HepG2 (cell line): ENCODE measurements at regions not wholly inside any gene's neighbourhood (a gene's known extent, or its start where the extent isn't known, plus 50 kb on each side); places are given as distances from the start of the nearest gene placed in this dataset.

Source experiments
- EHMT2 ChIP-seq: fragments of 200-600 bp; sonication (generic); IDR thresholded peaks from 2 replicates; pipeline ENCODE4 v1.7.0; 2017; ENCODE audit warnings: antibody characterized with exemption, low read depth, low read length, borderline replicate concordance
- POLR2A ChIP-seq, 2 experiments: IDR thresholded peaks; 2 replicates each; pipeline ENCODE4 v1.6.1; 2011; ENCODE audit warnings: low read depth in 2 of 2, low read length in 2 of 2, mild to moderate bottlenecking in 1 of 2, moderate library complexity in 1 of 2; ENCODE audit not compliant: insufficient read depth in 1 of 2
- RAD21 ChIP-seq: fragments of 450-650 bp; formaldehyde crosslinking; IDR thresholded peaks from 2 replicates; pipeline ENCODE4 v1.5.0; 2020; ENCODE audit warnings: mild to moderate bottlenecking
- RXRA ChIP-seq: sonication (generic); formaldehyde crosslinking; IDR thresholded peaks from 2 replicates; pipeline ENCODE4 v1.5.1; 2020; ENCODE audit warnings: missing genetic modification reagents
- TF ChIP-seq, protein P1 (sequence below): sonication (generic); formaldehyde crosslinking; IDR thresholded peaks from 2 replicates; pipeline ENCODE4 v1.5.0; 2020; ENCODE audit warnings: mild to moderate bottlenecking, missing genetic modification reagents, moderate library complexity

DNA sequence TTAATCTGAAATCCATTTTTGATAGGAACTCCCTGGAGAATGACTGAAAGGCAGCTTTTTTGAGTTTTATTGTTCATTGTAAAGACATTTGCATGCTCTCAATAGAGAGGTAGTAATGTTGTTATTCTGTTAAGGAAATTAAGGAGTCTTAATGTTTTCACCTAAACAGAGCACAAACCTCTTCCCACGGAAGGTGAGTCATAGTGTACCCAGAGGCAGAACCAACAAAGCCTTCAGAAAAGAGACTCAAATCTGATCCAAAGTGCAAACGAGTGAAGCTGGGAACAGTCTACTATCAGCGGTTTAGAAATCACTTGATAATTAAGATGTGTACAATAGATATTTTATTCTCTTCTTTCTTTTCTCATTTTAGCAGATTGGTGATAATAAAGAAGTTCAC, 470.5 kb downstream of the PLK2 start:
- no peak for TF ChIP-seq RAD21
- no peak for TF ChIP-seq POLR2A (IDR thresholded peaks at IDR 0.05; ENCODE audit: insufficient read depth in 1 of 2, low read depth in 2 of 2, low read length in 2 of 2)
- no peak for TF ChIP-seq EHMT2
- no peak for TF ChIP-seq RXRA (CRISPR knock-in tag)
- TF ChIP-seq, protein P1, sequence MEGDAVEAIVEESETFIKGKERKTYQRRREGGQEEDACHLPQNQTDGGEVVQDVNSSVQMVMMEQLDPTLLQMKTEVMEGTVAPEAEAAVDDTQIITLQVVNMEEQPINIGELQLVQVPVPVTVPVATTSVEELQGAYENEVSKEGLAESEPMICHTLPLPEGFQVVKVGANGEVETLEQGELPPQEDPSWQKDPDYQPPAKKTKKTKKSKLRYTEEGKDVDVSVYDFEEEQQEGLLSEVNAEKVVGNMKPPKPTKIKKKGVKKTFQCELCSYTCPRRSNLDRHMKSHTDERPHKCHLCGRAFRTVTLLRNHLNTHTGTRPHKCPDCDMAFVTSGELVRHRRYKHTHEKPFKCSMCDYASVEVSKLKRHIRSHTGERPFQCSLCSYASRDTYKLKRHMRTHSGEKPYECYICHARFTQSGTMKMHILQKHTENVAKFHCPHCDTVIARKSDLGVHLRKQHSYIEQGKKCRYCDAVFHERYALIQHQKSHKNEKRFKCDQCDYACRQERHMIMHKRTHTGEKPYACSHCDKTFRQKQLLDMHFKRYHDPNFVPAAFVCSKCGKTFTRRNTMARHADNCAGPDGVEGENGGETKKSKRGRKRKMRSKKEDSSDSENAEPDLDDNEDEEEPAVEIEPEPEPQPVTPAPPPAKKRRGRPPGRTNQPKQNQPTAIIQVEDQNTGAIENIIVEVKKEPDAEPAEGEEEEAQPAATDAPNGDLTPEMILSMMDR (CRISPR knock-in tag), result no peak
